ENCODE measurements at regions not wholly inside any gene's neighbourhood (a gene's known extent, or its start where the extent isn't known, plus 50 kb on each side); places are given as distances from the start of the nearest gene placed in this dataset.

GRCh38 chr2:107359021-107359420 is 467.7 kb upstream of the RGPD4 start:
- Histone ChIP-seq H3K27ac (ENCODE audit: low read length) (no peak overlapping the region), H3K9me3 (ENCODE audit: low read length) (no peaks in the 10 kb centered on the region), H3K9me2 (ENCODE audit: insufficient read depth, low read length) (no peaks in the 10 kb centered on the region), H3K79me2 (replicated peaks; ENCODE audit: insufficient read depth, low read length) (no peaks in the 10 kb centered on the region), H3K27me3 (ENCODE audit: insufficient read depth, low read depth, low read length) (no peaks in the 10 kb centered on the region), H3K9ac (ENCODE audit: low read length) (no peak overlapping the region), H3K36me3 (ENCODE audit: insufficient read depth, low read length) (no peaks in the 10 kb centered on the region), H3K4me3 (ENCODE audit: low read length) (no peak overlapping the region), H3F3A (ENCODE audit: insufficient read depth, low read length, poor library complexity, severe bottlenecking) (no peaks in the 10 kb centered on the region), H3K4me2 (ENCODE audit: low read length) (no peak overlapping the region), H4K20me1 (ENCODE audit: insufficient read depth) (no peaks in the 10 kb centered on the region), H2AFZ (ENCODE audit: low read depth, low read length) (no peak overlapping the region)
- no peak for TF ChIP-seq REST (IDR thresholded peaks at IDR 0.05; ENCODE audit: borderline replicate concordance)
- no peak for TF ChIP-seq MXI1 (conservative IDR thresholded peaks at IDR 0.05; ENCODE audit: poor library complexity, severe bottlenecking)
- TF ChIP-seq RAD21 (conservative IDR thresholded peaks at IDR 0.05): no peak
- no peak for TF ChIP-seq EZH2 (IDR thresholded peaks at IDR 0.05; ENCODE audit: borderline replicate concordance, insufficient read depth, low read length, poor library complexity, severe bottlenecking)
- TF ChIP-seq POLR2AphosphoS5 (IDR thresholded peaks at IDR 0.05): no peak
- no peak for TF ChIP-seq CTCF (IDR thresholded peaks at IDR 0.05; ENCODE audit: poor library complexity, severe bottlenecking)
- TF ChIP-seq EP300 (conservative IDR thresholded peaks at IDR 0.05; ENCODE audit: poor library complexity, severe bottlenecking): no peak
- no peak for TF ChIP-seq TAF1 (IDR thresholded peaks at IDR 0.05; ENCODE audit: low read depth)
- TF ChIP-seq SMC3 (conservative IDR thresholded peaks at IDR 0.05; ENCODE audit: poor library complexity): no peak

GRCh38 chr2:107361751-107362381 is 464.8 kb upstream of the RGPD4 start:
- H3F3A ChIP-seq (ENCODE audit: insufficient read depth, low read length, poor library complexity, severe bottlenecking): no peaks in the 10 kb centered on the region
- H3K9ac ChIP-seq (ENCODE audit: low read length): no peak overlapping the region
- no peaks in the 10 kb centered on the region for H3K9me3 ChIP-seq (ENCODE audit: low read length)
- no peaks in the 10 kb centered on the region for H3K27me3 ChIP-seq (ENCODE audit: insufficient read depth, low read depth, low read length)
- H3K4me3 ChIP-seq (ENCODE audit: low read length): no peak overlapping the region
- no peak overlapping the region for H3K4me2 ChIP-seq (ENCODE audit: low read length)
- no peaks in the 10 kb centered on the region for H3K9me2 ChIP-seq (ENCODE audit: insufficient read depth, low read length)
- no peaks in the 10 kb centered on the region for H3K36me3 ChIP-seq (ENCODE audit: insufficient read depth, low read length)
- H3K27ac ChIP-seq (ENCODE audit: low read length): no peak overlapping the region
- no peak overlapping the region for H2AFZ ChIP-seq (ENCODE audit: low read depth, low read length)
- no peaks in the 10 kb centered on the region for H3K79me2 ChIP-seq (replicated peaks; ENCODE audit: insufficient read depth, low read length)
- TF ChIP-seq EZH2 (IDR thresholded peaks at IDR 0.05; ENCODE audit: borderline replicate concordance, insufficient read depth, low read length, poor library complexity, severe bottlenecking) (no peak), POLR2AphosphoS5 (IDR thresholded peaks at IDR 0.05) (no peak), EP300 (conservative IDR thresholded peaks at IDR 0.05; ENCODE audit: poor library complexity, severe bottlenecking) (no peak), CTCF (IDR thresholded peaks at IDR 0.05; ENCODE audit: poor library complexity, severe bottlenecking) (no peak), MXI1 (conservative IDR thresholded peaks at IDR 0.05; ENCODE audit: poor library complexity, severe bottlenecking) (no peak), REST (IDR thresholded peaks at IDR 0.05; ENCODE audit: borderline replicate concordance) (no peak), SMC3 (conservative IDR thresholded peaks at IDR 0.05; ENCODE audit: poor library complexity) (no peak), TAF1 (IDR thresholded peaks at IDR 0.05; ENCODE audit: low read depth) (no peak), RAD21 (conservative IDR thresholded peaks at IDR 0.05) (no peak)
- no peaks in the 10 kb centered on the region for H4K20me1 ChIP-seq (ENCODE audit: insufficient read depth)
